Keratinocyte (primary cell): ENCODE measurements at regions not wholly inside any gene's neighbourhood (a gene's known extent, or its start where the extent isn't known, plus 50 kb on each side); places are given as distances from the start of the nearest gene placed in this dataset.

Source experiments
- DNase-seq: peaks from one replicate; pipeline ENCODE4 v3.0.0-alpha.2; 2011; ENCODE audit warnings: low read depth, missing footprints, low spot score
- FAIRE-seq: peaks from 2 replicates; lab custom pipeline; 2011; peaks lifted over from hg19 to GRCh38; lab: Jason Lieb, UNC
- H2AFZ ChIP-seq: 2 replicates; pipeline ENCODE4 v1.6.0; 2012; ENCODE audit warnings: low read length, control low read depth, inconsistent platforms; ENCODE audit not compliant: control insufficient read depth
- H3K27ac ChIP-seq: 2 replicates; pipeline ENCODE4 v1.5.1; 2011; ENCODE audit warnings: low read length; ENCODE audit not compliant: control insufficient read depth, insufficient read depth
- H3K27me3 ChIP-seq: 3 replicates; pipeline ENCODE4 v1.6.0; 2011; ENCODE audit warnings: low read length; ENCODE audit not compliant: control insufficient read depth, insufficient read depth; ENCODE audit errors: extremely low read depth
- H3K36me3 ChIP-seq, 2 experiments: 2 replicates in 1 of 2; 3 replicates in 1 of 2; pipeline ENCODE4 v1.5.1; 2011; ENCODE audit warnings: low read length in 2 of 2, mild to moderate bottlenecking in 1 of 2; ENCODE audit not compliant: control insufficient read depth in 2 of 2, insufficient read depth in 2 of 2; ENCODE audit errors: extremely low read depth in 1 of 2
- H3K4me1 ChIP-seq: 3 replicates; pipeline ENCODE4 v1.5.1; 2011; ENCODE audit warnings: low read length; ENCODE audit not compliant: control insufficient read depth, insufficient read depth; ENCODE audit errors: extremely low read depth
- H3K4me2 ChIP-seq: 3 replicates; pipeline ENCODE4 v1.6.0; 2011; ENCODE audit warnings: low read depth, low read length; ENCODE audit not compliant: control insufficient read depth, insufficient read depth; ENCODE audit errors: extremely low read depth
- H3K4me3 ChIP-seq, 3 experiments: fragments of 200-600 bp in 1 of 3; sonication (generic) in 1 of 3; 2 replicates in 2 of 3; 3 replicates in 1 of 3; pipeline ENCODE4 v1.5.1; 2011 to 2016; ENCODE audit warnings: low read length in 3 of 3, mild to moderate bottlenecking in 3 of 3, control low read depth in 2 of 3, inconsistent platforms in 1 of 3, low read depth in 1 of 3, mixed read lengths in 1 of 3, mixed run types in 1 of 3, moderate library complexity in 1 of 3; ENCODE audit not compliant: control insufficient read depth in 2 of 3, insufficient read depth in 2 of 3; ENCODE audit errors: extremely low read depth in 1 of 3
- H3K79me2 ChIP-seq: 2 replicates; pipeline ENCODE4 v1.6.0; 2012; ENCODE audit warnings: low read length; ENCODE audit not compliant: control insufficient read depth, insufficient read depth
- H3K9ac ChIP-seq: 3 replicates; pipeline ENCODE4 v1.6.0; 2011; ENCODE audit warnings: low read length; ENCODE audit not compliant: control insufficient read depth, insufficient read depth; ENCODE audit errors: extremely low read depth
- H3K9me1 ChIP-seq: 3 replicates; pipeline ENCODE4 v1.6.0; 2011; ENCODE audit warnings: low read length; ENCODE audit not compliant: control insufficient read depth, insufficient read depth; ENCODE audit errors: extremely low read depth
- H3K9me3 ChIP-seq: 2 replicates; pipeline ENCODE4 v1.5.1; 2012; ENCODE audit warnings: low read depth, low read length; ENCODE audit not compliant: control insufficient read depth
- H4K20me1 ChIP-seq: 3 replicates; pipeline ENCODE4 v1.6.0; 2011; ENCODE audit warnings: low read length; ENCODE audit not compliant: control insufficient read depth, insufficient read depth; ENCODE audit errors: extremely low read depth
- EZH2 ChIP-seq: IDR thresholded peaks from one replicate; pipeline ENCODE4 v1.6.1; 2012; ENCODE audit warnings: inconsistent platforms, mild to moderate bottlenecking, low read length, moderate library complexity
- dilution Hi-C: fragments of 300-500 bp; cut with MboI; formaldehyde crosslinking; loops from one replicate; pipeline ENCODE4 v1.7.0; 2020; ENCODE audit warnings: low sequenced_read_pairs; ENCODE audit not compliant: extremely low pct_ligation_motif_present
- TF ChIP-seq, protein P1 (sequence below), 3 experiments: IDR thresholded peaks in 1 of 3; conservative IDR thresholded peaks in 1 of 3; optimal IDR thresholded peaks in 1 of 3; 2 replicates in 2 of 3; 3 replicates in 1 of 3; pipeline versions ENCODE3 to v1.5.1; 2011; ENCODE audit warnings: low read length in 3 of 3, mild to moderate bottlenecking in 3 of 3, moderate library complexity in 2 of 3, control low read depth in 1 of 3, inconsistent platforms in 1 of 3; ENCODE audit not compliant: insufficient read depth in 2 of 3; ENCODE audit errors: extremely low read depth in 1 of 3

DNA sequence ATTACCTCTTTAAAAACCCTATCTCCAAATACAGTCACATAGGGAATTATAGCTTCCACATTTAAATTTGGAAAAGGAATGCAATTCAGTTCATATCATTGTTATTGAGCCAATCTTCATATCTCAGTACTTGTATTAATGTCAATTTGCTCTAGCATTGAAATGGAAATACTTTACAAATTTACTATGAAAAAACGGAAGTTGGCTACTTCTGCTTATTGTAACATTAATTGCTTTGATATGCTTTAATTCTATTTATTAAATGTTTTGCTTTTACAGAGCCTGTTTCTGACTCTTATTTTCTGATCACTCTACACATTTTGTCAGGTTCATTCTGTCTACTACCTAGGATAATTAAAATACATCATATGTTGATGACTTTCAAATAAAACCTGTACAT, 412.6 kb downstream of the KCNJ3 start:
- DNase-seq (no peak), FAIRE-seq (no peak)
- Histone ChIP-seq H4K20me1 (no peaks in the 10 kb centered on the region), H3K4me3 (no peak overlapping the region), H3K4me2 (no peak overlapping the region), H3K27me3 (no peaks in the 10 kb centered on the region), H3K27ac (no peak overlapping the region), H3K79me2 (no peaks in the 10 kb centered on the region), H3K36me3 (no peaks in the 10 kb centered on the region), H3K9ac (no peak overlapping the region), H3K9me1 (no peaks in the 10 kb centered on the region), H3K4me1 (no peaks in the 10 kb centered on the region), H3K9me3 (no peaks in the 10 kb centered on the region), H2AFZ (no peak overlapping the region)
- dilution Hi-C loops: no loop called here
- no peak for TF ChIP-seq EZH2
- TF ChIP-seq, protein P1, sequence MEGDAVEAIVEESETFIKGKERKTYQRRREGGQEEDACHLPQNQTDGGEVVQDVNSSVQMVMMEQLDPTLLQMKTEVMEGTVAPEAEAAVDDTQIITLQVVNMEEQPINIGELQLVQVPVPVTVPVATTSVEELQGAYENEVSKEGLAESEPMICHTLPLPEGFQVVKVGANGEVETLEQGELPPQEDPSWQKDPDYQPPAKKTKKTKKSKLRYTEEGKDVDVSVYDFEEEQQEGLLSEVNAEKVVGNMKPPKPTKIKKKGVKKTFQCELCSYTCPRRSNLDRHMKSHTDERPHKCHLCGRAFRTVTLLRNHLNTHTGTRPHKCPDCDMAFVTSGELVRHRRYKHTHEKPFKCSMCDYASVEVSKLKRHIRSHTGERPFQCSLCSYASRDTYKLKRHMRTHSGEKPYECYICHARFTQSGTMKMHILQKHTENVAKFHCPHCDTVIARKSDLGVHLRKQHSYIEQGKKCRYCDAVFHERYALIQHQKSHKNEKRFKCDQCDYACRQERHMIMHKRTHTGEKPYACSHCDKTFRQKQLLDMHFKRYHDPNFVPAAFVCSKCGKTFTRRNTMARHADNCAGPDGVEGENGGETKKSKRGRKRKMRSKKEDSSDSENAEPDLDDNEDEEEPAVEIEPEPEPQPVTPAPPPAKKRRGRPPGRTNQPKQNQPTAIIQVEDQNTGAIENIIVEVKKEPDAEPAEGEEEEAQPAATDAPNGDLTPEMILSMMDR (optimal IDR thresholded peaks at IDR 0.05 in 1 of 3, IDR thresholded peaks at IDR 0.05 in 1 of 3, conservative IDR thresholded peaks at IDR 0.05 in 1 of 3; ENCODE audit: extremely low read depth in 1 of 3, insufficient read depth in 2 of 3, low read length in 3 of 3): no peak

DNA sequence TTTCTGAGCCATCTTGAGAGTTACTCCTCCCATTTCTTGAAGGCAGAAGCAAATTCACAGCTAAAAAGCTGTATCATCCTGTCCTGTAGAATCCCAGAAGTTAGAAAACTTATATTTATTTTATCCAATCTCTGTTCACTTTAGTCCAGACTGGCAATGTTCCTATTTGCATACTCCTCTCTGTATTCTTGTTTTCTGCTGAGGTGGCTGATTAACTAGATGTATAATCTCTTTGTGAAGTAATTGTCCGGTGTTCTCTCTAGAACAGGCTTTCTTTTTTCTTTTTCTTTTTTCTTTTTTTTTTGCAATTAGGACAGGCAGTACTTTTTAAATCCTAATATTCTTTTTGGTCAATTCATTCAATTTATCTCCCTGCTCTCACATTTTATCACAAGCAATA, 411.0 kb downstream of the KCNJ3 start:
- Histone ChIP-seq H3K4me2 (no peak overlapping the region), H3K4me3 (no peak overlapping the region), H3K79me2 (no peaks in the 10 kb centered on the region), H3K9ac (no peak overlapping the region), H3K27me3 (no peaks in the 10 kb centered on the region), H3K4me1 (no peaks in the 10 kb centered on the region), H3K27ac (no peak overlapping the region), H4K20me1 (no peaks in the 10 kb centered on the region), H3K9me1 (no peaks in the 10 kb centered on the region), H3K9me3 (no peaks in the 10 kb centered on the region), H3K36me3 (no peaks in the 10 kb centered on the region), H2AFZ (no peak overlapping the region)
- TF ChIP-seq, protein P1 (optimal IDR thresholded peaks at IDR 0.05 in 1 of 3, IDR thresholded peaks at IDR 0.05 in 1 of 3, conservative IDR thresholded peaks at IDR 0.05 in 1 of 3; ENCODE audit: extremely low read depth in 1 of 3, insufficient read depth in 2 of 3, low read length in 3 of 3): no peak
- no peak for TF ChIP-seq EZH2
- FAIRE-seq (no peak), DNase-seq (no peak)
- dilution Hi-C loops: no loop called here
